K562 (cell line): ENCODE measurements at regions not wholly inside any gene's neighbourhood (a gene's known extent, or its start where the extent isn't known, plus 50 kb on each side); places are given as distances from the start of the nearest gene placed in this dataset.

ENCODE experiments used
- ATAC-seq: fragments of 200-7000 bp; cut with Tn5 transposase; 3 replicates; pipeline ENCODE4 v1.9.1; 2020; ENCODE audit warnings: moderate library complexity
- BruUV-seq: library from RNA; stranded (reverse); fragments of 400-500 nt; replicated peaks from 2 replicates; lab custom pipeline; 2021; lab: Mats Ljungman, UMichigan
- CTCF ChIA-PET: fragments of 300-600 bp; formaldehyde crosslinking; extraction: SDS; loops from one replicate; lab custom pipeline; 2021; ENCODE audit warnings: low intra/inter-chr PET ratio; lab: Yijun Ruan, JAX
- POLR2A ChIA-PET: fragments of 300-600, 350-650 bp; sonication (Branson Sonifier 250); formaldehyde crosslinking; extraction: SDS; loops from one replicate; lab custom pipeline; 2021; ENCODE audit warnings: antibody characterized with exemption, inconsistent platforms; lab: Yijun Ruan, JAX
- DNase-seq, 4 experiments: peaks; one replicate each; pipeline versions ENCODE4 v3.0.0 to v3.0.0-alpha.2; 2011 to 2018; ENCODE audit warnings: low spot score in 3 of 4, mixed read lengths in 3 of 4; ENCODE audit errors: extremely low read depth in 1 of 4
- FAIRE-seq: peaks from 2 replicates; lab custom pipeline; 2011; peaks lifted over from hg19 to GRCh38; lab: Jason Lieb, UNC
- H2AFZ ChIP-seq: 2 replicates; pipeline ENCODE4 v1.6.0; 2011; ENCODE audit warnings: low read depth, low read length, control low read depth, inconsistent platforms
- H3K27ac ChIP-seq: fragments of 200-600 bp; 3 replicates; pipeline ENCODE4 v1.8.0; 2011; ENCODE audit warnings: low read depth, mild to moderate bottlenecking, control low read depth, inconsistent platforms, low read length, moderate library complexity, mixed read lengths; ENCODE audit errors: extremely low read depth
- H3K27me3 ChIP-seq, 2 experiments: fragments of 300-600 bp in 1 of 2; 2 replicates in 1 of 2; 3 replicates in 1 of 2; pipeline versions ENCODE4 v1.6.0 to v1.8.0; 2011; ENCODE audit warnings: inconsistent platforms in 2 of 2, low read length in 2 of 2, mild to moderate bottlenecking in 1 of 2, mixed read lengths in 1 of 2, moderate library complexity in 1 of 2; ENCODE audit not compliant: control insufficient read depth in 2 of 2, insufficient read depth in 2 of 2
- H3K36me3 ChIP-seq: fragments of 300-600 bp; 3 replicates; pipeline ENCODE4 v1.8.0; 2011; ENCODE audit warnings: mild to moderate bottlenecking, low read length, inconsistent platforms; ENCODE audit not compliant: control insufficient read depth, insufficient read depth
- H3K4me1 ChIP-seq, 2 experiments: fragments of 200-600 bp in 1 of 2; replicated peaks in 1 of 2; 2 replicates in 1 of 2; 3 replicates in 1 of 2; pipeline versions ENCODE4 v1.5.1 to v1.8.0; 2011; ENCODE audit warnings: inconsistent platforms in 2 of 2, low read length in 2 of 2, mild to moderate bottlenecking in 1 of 2, mixed read lengths in 1 of 2, moderate library complexity in 1 of 2; ENCODE audit not compliant: control insufficient read depth in 2 of 2, insufficient read depth in 2 of 2
- H3K4me2 ChIP-seq: 2 replicates; pipeline ENCODE4 v1.6.1; 2011; ENCODE audit warnings: low read length, control low read depth, inconsistent platforms, mixed read lengths; ENCODE audit not compliant: insufficient read depth
- H3K4me3 ChIP-seq: fragments of 200-600 bp; sonication (generic), shearing (Covaris generic); 2 replicates; pipeline ENCODE4 v1.5.1; 2016; ENCODE audit warnings: control low read depth, inconsistent platforms
- H3K79me2 ChIP-seq: fragments of 200-600 bp; 3 replicates; pipeline ENCODE4 v1.8.0; 2011; ENCODE audit warnings: low read length, inconsistent platforms; ENCODE audit not compliant: control insufficient read depth, insufficient read depth
- H3K9ac ChIP-seq, 2 experiments: 2 replicates each; pipeline versions ENCODE4 v1.6.0 to v1.6.1; 2011; ENCODE audit warnings: low read depth in 2 of 2, low read length in 2 of 2, control low read depth in 1 of 2, inconsistent platforms in 1 of 2, mild to moderate bottlenecking in 1 of 2, mixed read lengths in 1 of 2; ENCODE audit not compliant: insufficient read depth in 1 of 2
- H3K9me1 ChIP-seq: one replicate; pipeline ENCODE4 v1.6.0; 2011; ENCODE audit warnings: inconsistent platforms, mild to moderate bottlenecking, low read length, moderate library complexity; ENCODE audit not compliant: control insufficient read depth, insufficient read depth
- H3K9me3 ChIP-seq: replicated peaks from 2 replicates; pipeline ENCODE4 v1.5.1; 2011; ENCODE audit warnings: low read depth, low read length, inconsistent platforms; ENCODE audit not compliant: control insufficient read depth, insufficient read depth
- H4K20me1 ChIP-seq: replicated peaks from 2 replicates; pipeline ENCODE4 v1.6.1; 2011; ENCODE audit warnings: low read length, inconsistent platforms, mixed read lengths; ENCODE audit not compliant: control insufficient read depth, insufficient read depth
- LARP7 ChIP-seq: fragments of 450-650 bp; IDR thresholded peaks from 2 replicates; pipeline ENCODE4 v1.6.1; 2016
- NR2C2 ChIP-seq, 2 experiments: fragments of 200-800 bp in 1 of 2; sonication (Bioruptor generic) in 1 of 2; sonication (generic) in 1 of 2; formaldehyde crosslinking in 1 of 2; IDR thresholded peaks; 2 replicates each; pipeline versions ENCODE4 v1.6.1 to v1.8.0; 2016 to 2022; ENCODE audit warnings: mild to moderate bottlenecking in 1 of 2, missing compliant biosample characterization in 1 of 2, missing genetic modification characterization in 1 of 2, missing genetic modification reagents in 1 of 2
- WGBS: fragments of 100-300 bp; shearing (Covaris generic); methylation state at CpG from one replicate; pipeline ENCODE4 v1.1.6; 2016; ENCODE audit warnings: low coverage, mixed read lengths; ENCODE audit not compliant: insufficient coverage; ENCODE audit errors: missing lambda C conversion rate; 5-methylcytosine and 5-hydroxymethylcytosine counted together
- in situ Hi-C: fragments of 300-500 bp; cut with MboI; formaldehyde crosslinking; loops from 4 replicates; pipeline ENCODE4 v1.15.0; 2018; ENCODE audit warnings: inconsistent platforms, mixed read lengths
- intact Hi-C: fragments of 100-400 bp; cut with micrococcal nuclease; formaldehyde crosslinking; loops from 2 replicates; pipeline ENCODE4 v1.14.2; 2022
- TF ChIP-seq, protein P1 (sequence below): fragments of 150-350 bp; conservative IDR thresholded peaks from 2 replicates; pipeline ENCODE4 v1.6.1; 2014; ENCODE audit warnings: low read length
- TF ChIP-seq, protein P2 (sequence below): fragments of 450-650 bp; IDR thresholded peaks from 2 replicates; pipeline ENCODE4 v1.6.1; 2017; ENCODE audit warnings: antibody characterized with exemption, mild to moderate bottlenecking
- TF ChIP-seq, protein P3 (sequence below): fragments of 450-650 bp; formaldehyde crosslinking; conservative IDR thresholded peaks from 2 replicates; pipeline ENCODE4 v1.4.0; 2022; ENCODE audit warnings: mild to moderate bottlenecking, missing genetic modification characterization

DNA sequence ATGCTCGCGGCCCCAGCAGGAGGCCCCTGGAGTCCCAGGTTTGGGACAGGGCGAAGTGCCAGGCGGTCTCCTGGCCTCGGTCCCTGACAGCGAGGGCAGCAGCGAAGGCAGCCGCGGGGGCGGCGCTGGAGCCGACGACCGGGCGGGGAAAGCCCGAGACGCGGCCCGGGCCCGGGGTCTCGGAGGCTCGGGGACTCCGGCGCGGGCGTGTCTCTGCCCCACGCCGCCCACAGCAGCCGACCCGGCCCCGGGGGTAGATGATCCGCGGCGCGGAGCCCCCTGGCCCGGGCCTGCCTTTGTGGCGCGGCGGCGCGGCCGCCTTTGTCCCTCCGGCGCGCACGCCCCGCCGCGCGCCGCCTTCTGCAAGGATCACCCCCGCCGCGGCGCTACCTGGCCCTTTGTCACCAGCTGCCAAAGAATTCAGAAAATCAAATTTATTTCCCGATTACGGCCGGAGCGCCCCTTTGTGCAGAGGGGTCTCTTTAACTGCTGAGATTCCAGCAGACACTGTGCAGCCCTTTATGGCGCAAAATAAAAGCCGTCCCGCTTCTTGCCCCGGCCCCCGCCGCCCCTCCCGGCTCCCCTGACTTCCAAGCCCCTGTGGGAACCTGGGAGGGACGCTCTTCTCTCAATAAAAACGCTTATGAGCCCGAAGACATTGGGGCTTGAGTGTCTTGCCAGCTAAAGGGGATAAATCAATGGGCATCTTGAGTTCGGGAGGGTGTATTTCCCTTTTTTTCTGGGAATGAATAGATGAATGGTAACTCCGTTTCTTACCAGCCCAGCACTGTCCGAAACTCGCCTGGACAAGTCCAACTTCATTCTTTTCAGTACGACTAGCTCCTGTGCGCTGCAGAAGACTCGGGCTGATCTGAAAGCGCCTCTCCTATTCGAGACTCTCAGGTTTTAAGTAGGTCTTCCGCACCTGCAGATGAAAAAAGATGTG, 68.4 kb downstream of the HES1 start (continued):
- TF ChIP-seq, protein P1, sequence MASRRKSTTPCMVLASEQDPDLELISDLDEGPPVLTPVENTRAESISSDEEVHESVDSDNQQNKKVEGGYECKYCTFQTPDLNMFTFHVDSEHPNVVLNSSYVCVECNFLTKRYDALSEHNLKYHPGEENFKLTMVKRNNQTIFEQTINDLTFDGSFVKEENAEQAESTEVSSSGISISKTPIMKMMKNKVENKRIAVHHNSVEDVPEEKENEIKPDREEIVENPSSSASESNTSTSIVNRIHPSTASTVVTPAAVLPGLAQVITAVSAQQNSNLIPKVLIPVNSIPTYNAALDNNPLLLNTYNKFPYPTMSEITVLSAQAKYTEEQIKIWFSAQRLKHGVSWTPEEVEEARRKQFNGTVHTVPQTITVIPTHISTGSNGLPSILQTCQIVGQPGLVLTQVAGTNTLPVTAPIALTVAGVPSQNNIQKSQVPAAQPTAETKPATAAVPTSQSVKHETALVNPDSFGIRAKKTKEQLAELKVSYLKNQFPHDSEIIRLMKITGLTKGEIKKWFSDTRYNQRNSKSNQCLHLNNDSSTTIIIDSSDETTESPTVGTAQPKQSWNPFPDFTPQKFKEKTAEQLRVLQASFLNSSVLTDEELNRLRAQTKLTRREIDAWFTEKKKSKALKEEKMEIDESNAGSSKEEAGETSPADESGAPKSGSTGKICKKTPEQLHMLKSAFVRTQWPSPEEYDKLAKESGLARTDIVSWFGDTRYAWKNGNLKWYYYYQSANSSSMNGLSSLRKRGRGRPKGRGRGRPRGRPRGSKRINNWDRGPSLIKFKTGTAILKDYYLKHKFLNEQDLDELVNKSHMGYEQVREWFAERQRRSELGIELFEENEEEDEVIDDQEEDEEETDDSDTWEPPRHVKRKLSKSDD = no peak
- TF ChIP-seq, all 486 proteins: peak for 0

DNA sequence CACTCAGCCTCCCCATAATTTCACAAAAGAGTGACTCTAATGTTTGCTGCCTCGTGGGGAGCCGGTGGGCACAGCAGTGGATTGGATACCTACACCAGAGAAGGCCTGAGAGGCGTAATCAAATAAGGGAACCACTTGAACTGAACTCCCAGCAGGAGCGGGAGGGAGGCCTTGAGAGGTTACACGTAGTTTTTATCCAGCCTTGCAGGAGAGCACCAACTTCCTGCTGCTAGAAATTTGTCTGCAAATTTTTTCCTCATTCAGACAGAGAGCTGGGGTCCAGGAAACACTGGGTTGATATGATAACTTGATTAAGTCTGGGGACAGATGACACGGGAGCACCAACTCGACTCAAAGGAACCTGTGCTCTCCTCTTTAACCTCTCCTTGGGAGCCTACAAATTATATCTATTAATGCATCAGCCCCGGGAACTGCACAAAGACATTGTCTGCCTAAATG, 69.8 kb downstream of the HES1 start:
- intact Hi-C loops (no loop called here), in situ Hi-C loops (no loop called here)
- H3K9ac ChIP-seq = no peak overlapping the region
- ChIA-PET CTCF (no interaction called here), POLR2A (interaction anchor here (0.8 to 1.2 kb wide), 3 partner anchors 22 to 1188 kb away, joined by 3 to 4 read pairs (median 4); no protein-coding TSS in a partner anchor)
- H3K9me1 ChIP-seq = no peaks in the 10 kb centered on the region
- no TSS peak for BruUV-seq
- H3K4me1 ChIP-seq = peaks cover 19 to 20% of the 10 kb centered on the region in 2 experiments
- no peaks in the 10 kb centered on the region for H3K79me2 ChIP-seq
- no peaks in the 10 kb centered on the region for H4K20me1 ChIP-seq
- no peaks in the 10 kb centered on the region for H3K9me3 ChIP-seq
- WGBS = 30% methylated on average over 8 of the region's 8 CpGs
- ATAC-seq = peak; percentile 83
- no peak overlapping the region; the same call in 1 of the 2 replicates for H3K4me2 ChIP-seq
- no peaks in the 10 kb centered on the region for H3K36me3 ChIP-seq
- no peak overlapping the region for H3K4me3 ChIP-seq
- peak; percentile 44 for FAIRE-seq
- H2AFZ ChIP-seq = peak overlapping the region; percentile 90
- peak in 1 of 4 experiments; percentile 66 for DNase-seq
- H3K27me3 ChIP-seq = no peaks in the 10 kb centered on the region
- peak overlapping the region; percentile 13; the same call in 2 of the 3 replicates for H3K27ac ChIP-seq
- no peak for TF ChIP-seq LARP7
- TF ChIP-seq NR2C2 (CRISPR knock-in tag; IDR thresholded peaks at IDR 0.05) = no peak
- TF ChIP-seq NR2C2 (tag; IDR thresholded peaks at IDR 0.05) = 0 out of 2 replicates have a peak, but pooled peaks have one; percentile 13
- TF ChIP-seq, protein P2, sequence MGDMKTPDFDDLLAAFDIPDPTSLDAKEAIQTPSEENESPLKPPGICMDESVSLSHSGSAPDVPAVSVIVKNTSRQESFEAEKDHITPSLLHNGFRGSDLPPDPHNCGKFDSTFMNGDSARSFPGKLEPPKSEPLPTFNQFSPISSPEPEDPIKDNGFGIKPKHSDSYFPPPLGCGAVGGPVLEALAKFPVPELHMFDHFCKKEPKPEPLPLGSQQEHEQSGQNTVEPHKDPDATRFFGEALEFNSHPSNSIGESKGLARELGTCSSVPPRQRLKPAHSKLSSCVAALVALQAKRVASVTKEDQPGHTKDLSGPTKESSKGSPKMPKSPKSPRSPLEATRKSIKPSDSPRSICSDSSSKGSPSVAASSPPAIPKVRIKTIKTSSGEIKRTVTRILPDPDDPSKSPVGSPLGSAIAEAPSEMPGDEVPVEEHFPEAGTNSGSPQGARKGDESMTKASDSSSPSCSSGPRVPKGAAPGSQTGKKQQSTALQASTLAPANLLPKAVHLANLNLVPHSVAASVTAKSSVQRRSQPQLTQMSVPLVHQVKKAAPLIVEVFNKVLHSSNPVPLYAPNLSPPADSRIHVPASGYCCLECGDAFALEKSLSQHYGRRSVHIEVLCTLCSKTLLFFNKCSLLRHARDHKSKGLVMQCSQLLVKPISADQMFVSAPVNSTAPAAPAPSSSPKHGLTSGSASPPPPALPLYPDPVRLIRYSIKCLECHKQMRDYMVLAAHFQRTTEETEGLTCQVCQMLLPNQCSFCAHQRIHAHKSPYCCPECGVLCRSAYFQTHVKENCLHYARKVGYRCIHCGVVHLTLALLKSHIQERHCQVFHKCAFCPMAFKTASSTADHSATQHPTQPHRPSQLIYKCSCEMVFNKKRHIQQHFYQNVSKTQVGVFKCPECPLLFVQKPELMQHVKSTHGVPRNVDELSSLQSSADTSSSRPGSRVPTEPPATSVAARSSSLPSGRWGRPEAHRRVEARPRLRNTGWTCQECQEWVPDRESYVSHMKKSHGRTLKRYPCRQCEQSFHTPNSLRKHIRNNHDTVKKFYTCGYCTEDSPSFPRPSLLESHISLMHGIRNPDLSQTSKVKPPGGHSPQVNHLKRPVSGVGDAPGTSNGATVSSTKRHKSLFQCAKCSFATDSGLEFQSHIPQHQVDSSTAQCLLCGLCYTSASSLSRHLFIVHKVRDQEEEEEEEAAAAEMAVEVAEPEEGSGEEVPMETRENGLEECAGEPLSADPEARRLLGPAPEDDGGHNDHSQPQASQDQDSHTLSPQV = 0 out of 2 replicates have a peak, but pooled peaks have one; percentile 15
- TF ChIP-seq, protein P3, sequence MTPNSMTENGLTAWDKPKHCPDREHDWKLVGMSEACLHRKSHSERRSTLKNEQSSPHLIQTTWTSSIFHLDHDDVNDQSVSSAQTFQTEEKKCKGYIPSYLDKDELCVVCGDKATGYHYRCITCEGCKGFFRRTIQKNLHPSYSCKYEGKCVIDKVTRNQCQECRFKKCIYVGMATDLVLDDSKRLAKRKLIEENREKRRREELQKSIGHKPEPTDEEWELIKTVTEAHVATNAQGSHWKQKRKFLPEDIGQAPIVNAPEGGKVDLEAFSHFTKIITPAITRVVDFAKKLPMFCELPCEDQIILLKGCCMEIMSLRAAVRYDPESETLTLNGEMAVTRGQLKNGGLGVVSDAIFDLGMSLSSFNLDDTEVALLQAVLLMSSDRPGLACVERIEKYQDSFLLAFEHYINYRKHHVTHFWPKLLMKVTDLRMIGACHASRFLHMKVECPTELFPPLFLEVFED (CRISPR knock-in tag) = peak; percentile 40; the same call in 1 of the 2 replicates
